ENCODE measurements at regions not wholly inside any gene's neighbourhood (a gene's known extent, or its start where the extent isn't known, plus 50 kb on each side); places are given as distances from the start of the nearest gene placed in this dataset.
A peak's percentile ranks its signal among the peaks of the same experiment; 100 is the strongest.
"Not testable (repeated sequence)": the region's sequence is repeated elsewhere in the genome, so short reads cannot be mapped to it uniquely, and the experiment has no call there.

- no peak for DNase-seq
These were observed 106.1 kb upstream of the KMT2C start for GRCh38 chr7:152541892-152542291.

- DNase-seq, result not testable (repeated sequence)
These were observed 103.3 kb upstream of the KMT2C start for GRCh38 chr7:152539190-152539495.

GRCh38 chr7:152538346-152539189, 102.8 kb upstream of the KMT2C start:
- DNase-seq, result not testable (repeated sequence)

GRCh38 chr7:152537639-152538038, 101.8 kb upstream of the KMT2C start:
- DNase-seq, result no peak

- DNase-seq, result no peak
These were observed 92.8 kb upstream of the KMT2C start for GRCh38 chr7:152528612-152529011.

GRCh38 chr7:152527610-152528032, 91.8 kb upstream of the KMT2C start:
- DNase-seq, result no peak

- no peak for DNase-seq
These were observed 88.1 kb upstream of the KMT2C start for GRCh38 chr7:152523916-152524315.

- DNase-seq, result no peak
These were observed 86.8 kb upstream of the KMT2C start for GRCh38 chr7:152522571-152523067.

GRCh38 chr7:152521420-152522337, 85.9 kb upstream of the KMT2C start:
- DNase-seq, result no peak

- no peak for DNase-seq
These were observed 85.1 kb upstream of the KMT2C start for GRCh38 chr7:152520861-152521302.

- DNase-seq, result no peak
These were observed 83.5 kb upstream of the KMT2C start for GRCh38 chr7:152519290-152519689.

GRCh38 chr7:152516216-152516615, 80.4 kb upstream of the KMT2C start:
- no peak for DNase-seq

GRCh38 chr7:152515266-152515950, 79.6 kb upstream of the KMT2C start:
- DNase-seq, result not testable (repeated sequence)

- DNase-seq, result no peak
These were observed 78.9 kb upstream of the KMT2C start for GRCh38 chr7:152514771-152515105.

GRCh38 chr7:152513861-152514770, 78.3 kb upstream of the KMT2C start:
- no peak for DNase-seq

GRCh38 chr7:152512706-152513105, 76.9 kb upstream of the KMT2C start:
- peak; percentile 83 for DNase-seq

GRCh38 chr7:152511736-152512135, 75.9 kb upstream of the KMT2C start:
- no peak for DNase-seq

GRCh38 chr7:152508701-152509100, 72.9 kb upstream of the KMT2C start:
- no peak for DNase-seq

GRCh38 chr7:152505606-152506005, 69.8 kb upstream of the KMT2C start:
- no peak for DNase-seq

GRCh38 chr7:152504816-152505215, 69.0 kb upstream of the KMT2C start:
- no peak for DNase-seq

GRCh38 chr7:152504367-152504766, 68.6 kb upstream of the KMT2C start:
- no peak for DNase-seq
